Esophagus mucosa (tissue), 1 donor: ENCODE measurements at regions not wholly inside any gene's neighbourhood (a gene's known extent, or its start where the extent isn't known, plus 50 kb on each side); places are given as distances from the start of the nearest gene placed in this dataset.
A peak's percentile ranks its signal among the peaks of the same experiment; 100 is the strongest.
"Not testable (repeated sequence)": the region's sequence is repeated elsewhere in the genome, so short reads cannot be mapped to it uniquely, and the experiment has no call there.

Experiments used
- ATAC-seq: fragments of 200-7000 bp; cut with Tn5 transposase; one replicate; pipeline ENCODE4 v1.9.1; 2020
- donor health status: DM: yes; HTN: yes; CAD: no.

DNA sequence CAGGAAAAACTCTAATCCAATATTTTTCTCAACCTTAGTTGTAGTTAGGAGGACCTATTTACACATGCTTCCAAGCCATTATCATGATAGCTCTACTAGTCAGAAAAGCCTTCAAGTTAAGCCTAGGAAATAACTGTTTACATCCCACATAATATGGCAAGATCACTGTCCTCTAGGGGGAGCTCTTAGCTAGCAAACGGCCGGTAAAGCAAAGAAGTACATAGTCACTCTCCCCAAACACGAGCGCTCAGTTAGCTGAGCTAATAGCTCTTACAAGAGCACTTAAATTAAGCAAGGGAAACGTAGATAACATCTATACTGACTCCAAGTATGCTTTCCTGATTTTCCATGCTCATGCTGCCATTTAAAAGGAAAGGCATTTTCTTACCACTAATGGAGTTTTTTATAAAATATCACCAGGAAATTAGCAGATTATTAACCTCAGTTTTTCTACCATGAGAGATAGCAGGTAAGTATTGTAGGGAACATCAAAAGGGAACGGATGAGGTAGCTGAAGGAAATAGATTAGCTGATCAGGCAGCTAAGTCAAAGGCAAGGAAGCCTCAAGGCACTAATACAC lies 100.6 kb upstream of the PABPC3 start:
- peak; percentile 74 for ATAC-seq

GRCh38 chr13:24997367-24997967 lies 98.5 kb upstream of the PABPC3 start:
- no peak for ATAC-seq

DNA sequence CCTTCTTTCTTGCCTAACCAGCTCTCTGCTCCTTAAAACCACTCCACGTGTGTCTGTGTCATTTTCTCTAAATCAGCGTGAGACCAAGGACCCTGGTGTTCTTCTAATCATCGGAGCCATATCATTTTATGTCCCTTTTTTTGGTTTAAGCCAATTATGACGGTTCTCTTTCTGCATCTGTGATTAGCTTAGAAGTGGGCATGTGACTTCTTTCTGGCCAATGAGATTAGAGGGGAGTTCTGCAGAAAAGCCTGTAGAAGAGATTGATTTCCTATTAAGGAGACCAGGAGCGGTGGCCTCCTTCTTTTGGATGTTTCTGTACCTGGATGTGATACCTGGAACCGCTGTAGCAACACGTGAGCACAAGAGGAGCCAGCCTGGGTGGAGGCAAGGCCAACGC lies 97.5 kb upstream of the PABPC3 start:
- ATAC-seq: no peak

- ATAC-seq: no peak
Observed at GRCh38 chr13:25001476-25002206, 94.3 kb upstream of the PABPC3 start.

DNA sequence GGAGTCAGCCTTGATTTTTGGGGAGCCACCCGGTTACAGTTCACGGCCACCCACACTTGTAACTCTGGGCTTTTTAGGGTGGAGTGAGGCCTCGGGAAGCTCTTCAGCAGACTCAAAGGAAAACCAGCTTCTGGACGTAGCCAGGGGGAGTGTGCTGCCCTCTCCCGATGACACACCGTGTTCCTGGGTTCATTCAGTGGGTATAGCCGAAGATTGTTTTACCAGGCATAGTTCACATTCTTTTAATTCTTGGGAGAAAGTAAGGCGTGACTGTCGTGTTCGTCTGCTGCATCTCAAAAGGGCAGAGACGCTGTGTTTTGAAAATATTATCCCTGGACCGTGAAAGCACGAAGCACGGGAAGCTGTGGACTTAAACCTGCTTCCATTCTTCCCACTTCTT lies 93.6 kb upstream of the PABPC3 start:
- ATAC-seq: not testable (repeated sequence)

- ATAC-seq: not testable (repeated sequence)
Observed at GRCh38 chr13:25004489-25004888, 91.4 kb upstream of the PABPC3 start.

- ATAC-seq: peak; percentile 67
Observed at GRCh38 chr13:25005050-25005497, 90.9 kb upstream of the PABPC3 start.

- not testable (repeated sequence) for ATAC-seq
Observed at GRCh38 chr13:25007389-25007788, 88.5 kb upstream of the PABPC3 start.

- ATAC-seq: not testable (repeated sequence)
Observed at GRCh38 chr13:25014398-25014973, 81.5 kb upstream of the PABPC3 start.

DNA sequence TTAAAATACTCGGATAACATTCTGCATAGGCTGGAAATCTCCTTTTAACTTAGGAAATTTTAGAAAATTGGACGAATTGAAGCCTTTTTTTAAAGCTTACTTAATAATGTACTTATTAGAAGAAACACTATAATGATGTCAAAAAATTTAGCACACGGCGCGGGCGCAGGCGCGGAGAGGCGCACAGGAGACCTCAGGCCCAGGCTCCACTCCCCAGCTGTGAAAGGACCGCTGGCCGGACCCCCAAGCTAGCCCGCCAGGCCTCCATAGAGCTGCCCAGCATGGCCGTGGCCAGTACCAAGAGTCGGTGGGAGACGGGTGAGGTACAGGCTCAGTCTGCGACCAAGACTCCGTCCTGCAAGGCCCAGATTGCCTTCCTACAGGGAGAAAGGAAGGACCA lies 78.8 kb upstream of the PABPC3 start:
- ATAC-seq: not testable (repeated sequence)

- not testable (repeated sequence) for ATAC-seq
Observed at GRCh38 chr13:25017808-25018728, 77.9 kb upstream of the PABPC3 start.

DNA sequence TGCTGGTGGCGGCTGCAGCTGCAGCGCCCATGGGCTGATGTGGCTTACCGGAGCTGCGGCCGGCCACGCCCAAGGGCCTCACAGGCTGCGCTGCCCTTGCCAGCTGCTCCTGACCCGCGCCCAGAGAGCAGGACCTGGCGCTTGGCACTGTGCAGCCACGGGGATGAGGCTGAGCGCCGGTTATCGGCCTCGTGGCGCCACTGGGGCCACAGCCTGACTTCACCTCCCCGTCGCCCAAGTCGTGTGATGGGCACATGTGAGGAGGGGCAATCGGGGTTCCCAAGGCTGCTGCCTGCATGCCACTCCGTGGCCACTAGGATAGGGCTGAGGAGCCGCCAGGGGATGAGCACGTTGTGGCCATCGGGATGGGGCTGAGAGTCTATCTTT lies 77.2 kb upstream of the PABPC3 start:
- no peak for ATAC-seq

DNA sequence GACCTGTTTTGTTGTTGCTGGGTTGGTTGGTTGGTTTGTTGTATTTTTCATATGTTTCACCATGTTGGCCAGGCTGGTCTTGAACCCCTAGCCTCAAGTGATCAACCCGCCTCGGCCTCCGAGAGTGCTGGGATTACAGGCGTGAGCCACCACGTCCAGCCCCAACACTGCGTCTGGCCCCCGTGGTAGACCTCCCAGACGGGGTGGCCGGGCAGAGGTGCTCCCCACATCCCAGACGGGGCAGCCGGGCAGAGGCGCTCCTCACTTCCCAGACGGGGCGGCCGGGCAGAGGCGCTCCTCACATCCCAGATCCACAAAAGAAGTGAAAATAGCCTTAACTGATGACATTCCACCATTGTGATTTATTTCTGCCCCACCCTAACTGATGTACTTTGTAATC lies 76.2 kb upstream of the PABPC3 start:
- not testable (repeated sequence) for ATAC-seq

- no peak for ATAC-seq
Observed at GRCh38 chr13:25024175-25024574, 71.8 kb upstream of the PABPC3 start.

GRCh38 chr13:25032160-25032559 lies 63.8 kb upstream of the PABPC3 start:
- no peak for ATAC-seq

GRCh38 chr13:25034173-25034572 lies 61.8 kb upstream of the PABPC3 start:
- no peak for ATAC-seq

- ATAC-seq: peak; percentile 59
Observed at GRCh38 chr13:25037057-25037813, 58.7 kb upstream of the PABPC3 start.

GRCh38 chr13:25042151-25042865 lies 53.6 kb upstream of the PABPC3 start:
- no peak for ATAC-seq

- ATAC-seq: no peak
Observed at GRCh38 chr13:25044071-25044470, 51.9 kb upstream of the PABPC3 start.
